Nephron progenitor cell (in vitro differentiated cells): ENCODE measurements at regions not wholly inside any gene's neighbourhood (a gene's known extent, or its start where the extent isn't known, plus 50 kb on each side); places are given as distances from the start of the nearest gene placed in this dataset.

Experiments
- DNase-seq: peaks from one replicate; pipeline ENCODE4 v3.0.0; 2021
- H3K27ac Mint-ChIP-seq: 2 replicates; pipeline ENCODE4 v1.8.0; 2021; ENCODE audit warnings: mild to moderate bottlenecking, moderate library complexity, mixed read lengths
- H3K27me3 Mint-ChIP-seq: 2 replicates; pipeline ENCODE4 v1.8.0; 2021; ENCODE audit warnings: mild to moderate bottlenecking, low read depth, mixed read lengths; ENCODE audit not compliant: poor library complexity
- H3K36me3 Mint-ChIP-seq: 2 replicates; pipeline ENCODE4 v1.8.0; 2021; ENCODE audit warnings: low read depth, mixed read lengths
- H3K4me1 Mint-ChIP-seq: 2 replicates; pipeline ENCODE4 v1.8.0; 2021; ENCODE audit warnings: mixed read lengths
- H3K4me3 Mint-ChIP-seq: 2 replicates; pipeline ENCODE4 v1.8.0; 2021; ENCODE audit warnings: mild to moderate bottlenecking, moderate library complexity, mixed read lengths
- H3K9me3 Mint-ChIP-seq: 2 replicates; pipeline ENCODE4 v1.8.0; 2021; ENCODE audit warnings: mild to moderate bottlenecking, moderate library complexity, mixed read lengths
- TF ChIP-seq, protein P1 (sequence below): fragments of 200-600 bp; sonication (generic); IDR thresholded peaks from 2 replicates; pipeline ENCODE4 v1.5.0; 2021; ENCODE audit warnings: antibody characterized with exemption

DNA sequence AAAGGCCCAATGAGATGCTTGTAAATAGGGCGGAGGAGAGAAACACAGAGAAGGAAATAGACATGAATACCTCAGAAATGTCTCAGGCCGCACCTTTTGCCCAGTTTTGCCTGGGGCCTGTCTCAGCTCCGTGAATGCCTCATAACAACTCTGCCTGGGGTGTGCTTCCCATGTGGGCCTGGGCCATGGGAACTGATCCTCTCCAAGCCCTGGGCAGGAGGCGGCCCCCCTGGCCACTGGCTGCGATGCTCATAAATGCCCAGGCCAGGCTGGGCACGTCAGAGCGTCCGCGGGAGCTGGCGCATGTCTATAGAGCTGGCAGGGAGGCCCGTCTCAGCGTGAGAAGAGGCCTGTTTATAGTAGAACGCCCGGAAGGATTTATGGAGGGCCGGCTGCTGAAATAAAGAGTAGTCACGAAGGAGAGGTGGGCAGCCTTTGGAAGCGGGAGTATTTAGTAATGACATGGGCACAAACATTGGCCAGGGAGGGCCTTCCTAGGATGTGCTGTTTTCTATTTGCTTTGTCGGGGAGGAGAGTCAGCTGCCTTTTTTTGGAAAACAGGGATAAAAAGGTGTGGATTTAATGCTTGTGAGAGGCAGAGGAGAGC, 85.9 kb upstream of the IGF1R start:
- TF ChIP-seq, protein P1, sequence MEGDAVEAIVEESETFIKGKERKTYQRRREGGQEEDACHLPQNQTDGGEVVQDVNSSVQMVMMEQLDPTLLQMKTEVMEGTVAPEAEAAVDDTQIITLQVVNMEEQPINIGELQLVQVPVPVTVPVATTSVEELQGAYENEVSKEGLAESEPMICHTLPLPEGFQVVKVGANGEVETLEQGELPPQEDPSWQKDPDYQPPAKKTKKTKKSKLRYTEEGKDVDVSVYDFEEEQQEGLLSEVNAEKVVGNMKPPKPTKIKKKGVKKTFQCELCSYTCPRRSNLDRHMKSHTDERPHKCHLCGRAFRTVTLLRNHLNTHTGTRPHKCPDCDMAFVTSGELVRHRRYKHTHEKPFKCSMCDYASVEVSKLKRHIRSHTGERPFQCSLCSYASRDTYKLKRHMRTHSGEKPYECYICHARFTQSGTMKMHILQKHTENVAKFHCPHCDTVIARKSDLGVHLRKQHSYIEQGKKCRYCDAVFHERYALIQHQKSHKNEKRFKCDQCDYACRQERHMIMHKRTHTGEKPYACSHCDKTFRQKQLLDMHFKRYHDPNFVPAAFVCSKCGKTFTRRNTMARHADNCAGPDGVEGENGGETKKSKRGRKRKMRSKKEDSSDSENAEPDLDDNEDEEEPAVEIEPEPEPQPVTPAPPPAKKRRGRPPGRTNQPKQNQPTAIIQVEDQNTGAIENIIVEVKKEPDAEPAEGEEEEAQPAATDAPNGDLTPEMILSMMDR = no peak
- Mint-ChIP-seq H3K27me3 (peaks cover 19% of the 10 kb centered on the region), H3K4me3 (no peak overlapping the region), H3K4me1 (peaks cover 12% of the 10 kb centered on the region), H3K36me3 (no peaks in the 10 kb centered on the region), H3K27ac (peak overlapping the region; percentile 93), H3K9me3 (no peaks in the 10 kb centered on the region)
- DNase-seq = peak; percentile 21

DNA sequence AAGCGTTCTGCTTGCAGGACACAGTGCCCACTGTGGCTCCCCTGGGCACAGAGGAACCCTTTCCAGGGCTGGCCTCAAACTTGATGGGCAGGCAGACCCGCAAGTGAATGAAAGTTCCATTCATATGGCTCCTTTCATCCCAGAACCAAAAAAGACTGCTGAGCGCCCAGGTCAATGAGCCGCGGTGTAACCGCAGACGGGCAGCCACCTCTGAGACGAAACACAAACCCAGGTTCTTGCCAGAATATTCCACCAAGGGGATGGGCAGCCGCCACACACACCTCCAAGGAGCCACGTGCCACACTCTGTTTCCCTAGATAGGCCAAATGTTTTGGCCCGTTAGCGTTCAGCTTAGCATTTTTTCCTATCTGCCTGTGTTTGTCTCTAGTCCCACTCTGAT, 82.8 kb upstream of the IGF1R start:
- no peak overlapping the region for H3K27ac Mint-ChIP-seq

DNA sequence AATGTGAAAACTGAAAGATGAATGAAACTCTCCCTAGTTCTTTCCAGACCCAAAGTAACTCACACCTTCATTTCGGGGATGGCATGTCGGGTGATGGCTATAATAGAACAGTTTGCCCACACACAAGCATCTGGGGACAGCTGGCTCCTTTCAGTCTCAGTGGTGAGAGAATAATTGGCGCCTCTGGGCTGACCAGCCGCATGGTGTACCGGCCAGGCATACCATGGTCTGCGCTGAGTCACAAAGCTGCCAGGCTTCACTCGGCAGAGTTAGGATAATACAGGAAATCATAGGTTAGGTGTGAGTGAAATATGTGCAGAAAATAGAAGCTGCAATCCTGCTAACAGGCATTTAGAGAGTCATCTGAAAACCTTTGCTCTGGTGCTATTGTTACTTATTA, 80.4 kb upstream of the IGF1R start:
- TF ChIP-seq, protein P1 = no peak
- Mint-ChIP-seq H3K27ac (no peak overlapping the region), H3K4me1 (peaks cover 1% of the 10 kb centered on the region), H3K4me3 (no peak overlapping the region), H3K27me3 (peaks cover 21% of the 10 kb centered on the region), H3K9me3 (no peaks in the 10 kb centered on the region), H3K36me3 (no peaks in the 10 kb centered on the region)
- no peak for DNase-seq

More for the DNA sequence above, 82.8 kb upstream of the IGF1R start:
- H3K4me1 Mint-ChIP-seq = peaks cover 12% of the 10 kb centered on the region
- H3K9me3 Mint-ChIP-seq = no peaks in the 10 kb centered on the region
- H3K4me3 Mint-ChIP-seq = no peak overlapping the region
- peaks cover 18% of the 10 kb centered on the region for H3K27me3 Mint-ChIP-seq
- no peaks in the 10 kb centered on the region for H3K36me3 Mint-ChIP-seq
- no peak for DNase-seq
- TF ChIP-seq, protein P1 = no peak

DNA sequence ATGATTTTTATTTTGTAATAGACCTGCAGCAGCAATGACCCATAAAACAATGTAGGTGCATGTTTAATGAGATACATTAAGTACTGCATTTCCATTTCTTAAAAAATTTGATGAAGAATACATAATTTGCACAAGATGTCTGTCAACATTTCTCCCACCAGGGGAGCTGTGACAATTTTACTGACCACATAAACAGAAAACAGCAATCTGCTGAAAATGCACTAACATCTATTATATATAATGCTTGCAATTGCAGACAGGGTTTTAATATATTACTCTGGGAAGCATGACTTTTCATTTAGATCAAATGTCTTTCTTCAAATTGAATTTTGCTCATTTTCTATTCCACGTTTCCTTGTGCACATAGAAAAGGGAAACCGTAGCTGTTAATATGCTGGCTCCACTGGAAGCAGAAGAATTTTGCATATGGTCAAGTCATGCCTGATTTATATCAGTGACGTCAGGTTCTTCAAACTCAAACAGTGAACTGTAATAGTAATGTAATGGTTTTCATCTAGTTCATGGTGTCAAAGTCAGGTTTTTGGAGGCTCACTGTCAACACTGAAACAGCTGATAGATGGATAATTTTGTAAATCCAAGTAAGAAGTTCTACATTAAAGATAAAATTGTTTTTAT, 79.8 kb upstream of the IGF1R start:
- no peak overlapping the region for H3K27ac Mint-ChIP-seq
- peaks cover 27% of the 10 kb centered on the region for H3K27me3 Mint-ChIP-seq
- H3K4me1 Mint-ChIP-seq = no peaks in the 10 kb centered on the region
- no peak for DNase-seq
- TF ChIP-seq, protein P1 = peak; percentile 30
- no peaks in the 10 kb centered on the region for H3K9me3 Mint-ChIP-seq
- H3K36me3 Mint-ChIP-seq = no peaks in the 10 kb centered on the region
- no peak overlapping the region for H3K4me3 Mint-ChIP-seq

DNA sequence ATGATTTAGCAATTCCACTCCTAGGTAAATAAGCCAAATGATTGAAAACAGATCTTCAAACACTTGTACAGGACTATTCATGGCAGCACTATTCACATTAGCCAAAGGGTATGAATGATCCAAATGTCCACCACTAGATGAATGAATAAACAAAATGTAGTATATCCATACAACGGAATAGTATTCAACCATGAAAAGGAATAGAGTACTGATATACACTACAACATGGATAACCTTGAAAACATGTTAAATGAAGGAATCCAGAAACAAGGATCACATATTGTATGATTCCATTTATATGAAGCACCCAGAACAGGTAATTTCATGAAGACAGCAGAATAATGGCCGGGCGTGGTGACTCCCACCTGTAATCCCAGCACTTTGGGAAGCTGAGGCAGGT, 78.2 kb upstream of the IGF1R start:
- Mint-ChIP-seq H3K4me1 (no peaks in the 10 kb centered on the region), H3K9me3 (no peaks in the 10 kb centered on the region), H3K27ac (no peak overlapping the region), H3K4me3 (no peak overlapping the region), H3K27me3 (peaks cover 35% of the 10 kb centered on the region), H3K36me3 (no peaks in the 10 kb centered on the region)
- TF ChIP-seq, protein P1 = no peak
- DNase-seq = no peak

DNA sequence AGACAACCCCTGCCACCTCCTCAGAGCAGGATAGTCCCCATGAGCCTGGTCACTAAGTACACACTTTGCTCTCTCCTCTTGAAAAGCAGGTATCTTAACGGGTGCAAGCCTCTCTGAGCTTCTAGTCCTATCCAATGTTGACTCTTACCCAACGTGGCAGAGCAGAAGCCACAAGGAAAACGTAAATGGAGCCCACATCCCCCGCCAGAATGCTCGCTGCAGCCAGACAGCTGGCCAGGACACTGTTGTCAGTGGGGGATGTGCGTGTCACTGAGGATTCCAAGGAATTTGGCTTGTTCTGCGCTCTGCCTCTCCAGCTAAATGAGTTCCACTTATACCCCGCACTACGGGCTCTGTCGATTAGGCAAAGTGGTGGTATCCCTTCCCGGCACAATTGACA, 67.8 kb upstream of the IGF1R start:
- DNase-seq = peak; percentile 16
- Mint-ChIP-seq H3K4me3 (no peak overlapping the region), H3K9me3 (peaks cover 3% of the 10 kb centered on the region), H3K27ac (no peak overlapping the region), H3K4me1 (peaks cover 20% of the 10 kb centered on the region), H3K27me3 (no peaks in the 10 kb centered on the region), H3K36me3 (no peaks in the 10 kb centered on the region)
- TF ChIP-seq, protein P1 = no peak
